Ovary (tissue), 3 donors: ENCODE measurements at regions not wholly inside any gene's neighbourhood (a gene's known extent, or its start where the extent isn't known, plus 50 kb on each side); places are given as distances from the start of the nearest gene placed in this dataset.

Experiments used
- EP300 ChIP-seq: sonication (generic); formaldehyde crosslinking; IDR thresholded peaks from one replicate; pipeline ENCODE4 v1.6.1; 2017; ENCODE audit warnings: antibody characterized with exemption
- TF ChIP-seq, protein P1 (sequence below), 3 donors: fragments of 450-650 bp in 2 of 3; fragments of 200-600 bp in 1 of 3; IDR thresholded peaks; one replicate each; pipeline versions ENCODE4 v1.5.1 to v1.8.0; 2016 to 2022; ENCODE audit warnings: antibody characterized with exemption in 3 of 3, mild to moderate bottlenecking in 1 of 3
- donor health status: DM: no; HTN: no; CAD: no.

DNA sequence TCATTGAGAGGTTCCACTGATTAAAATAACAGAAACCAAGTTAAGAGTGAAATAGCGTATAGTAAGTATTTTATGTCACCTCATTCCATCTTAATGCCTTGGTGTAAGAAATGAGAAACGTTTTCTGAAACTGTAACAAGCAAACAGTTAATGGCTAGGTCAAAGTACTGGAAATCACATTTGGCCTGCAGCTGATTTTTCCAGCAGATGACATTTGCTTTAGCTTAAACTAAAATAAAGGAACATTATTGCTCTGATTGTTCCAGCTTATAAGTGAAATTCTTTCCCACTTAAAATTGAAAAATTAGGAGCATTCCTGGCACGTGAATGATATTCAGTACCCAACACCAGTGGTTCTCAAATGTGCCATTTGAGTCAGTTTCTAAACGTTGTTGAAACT, 213.6 kb upstream of the DPP6 start:
- no peak for TF ChIP-seq EP300
- TF ChIP-seq, protein P1, sequence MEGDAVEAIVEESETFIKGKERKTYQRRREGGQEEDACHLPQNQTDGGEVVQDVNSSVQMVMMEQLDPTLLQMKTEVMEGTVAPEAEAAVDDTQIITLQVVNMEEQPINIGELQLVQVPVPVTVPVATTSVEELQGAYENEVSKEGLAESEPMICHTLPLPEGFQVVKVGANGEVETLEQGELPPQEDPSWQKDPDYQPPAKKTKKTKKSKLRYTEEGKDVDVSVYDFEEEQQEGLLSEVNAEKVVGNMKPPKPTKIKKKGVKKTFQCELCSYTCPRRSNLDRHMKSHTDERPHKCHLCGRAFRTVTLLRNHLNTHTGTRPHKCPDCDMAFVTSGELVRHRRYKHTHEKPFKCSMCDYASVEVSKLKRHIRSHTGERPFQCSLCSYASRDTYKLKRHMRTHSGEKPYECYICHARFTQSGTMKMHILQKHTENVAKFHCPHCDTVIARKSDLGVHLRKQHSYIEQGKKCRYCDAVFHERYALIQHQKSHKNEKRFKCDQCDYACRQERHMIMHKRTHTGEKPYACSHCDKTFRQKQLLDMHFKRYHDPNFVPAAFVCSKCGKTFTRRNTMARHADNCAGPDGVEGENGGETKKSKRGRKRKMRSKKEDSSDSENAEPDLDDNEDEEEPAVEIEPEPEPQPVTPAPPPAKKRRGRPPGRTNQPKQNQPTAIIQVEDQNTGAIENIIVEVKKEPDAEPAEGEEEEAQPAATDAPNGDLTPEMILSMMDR (IDR thresholded peaks at IDR 0.05), result no peak
